ENCODE measurements at regions not wholly inside any gene's neighbourhood (a gene's known extent, or its start where the extent isn't known, plus 50 kb on each side); places are given as distances from the start of the nearest gene placed in this dataset.

DNA sequence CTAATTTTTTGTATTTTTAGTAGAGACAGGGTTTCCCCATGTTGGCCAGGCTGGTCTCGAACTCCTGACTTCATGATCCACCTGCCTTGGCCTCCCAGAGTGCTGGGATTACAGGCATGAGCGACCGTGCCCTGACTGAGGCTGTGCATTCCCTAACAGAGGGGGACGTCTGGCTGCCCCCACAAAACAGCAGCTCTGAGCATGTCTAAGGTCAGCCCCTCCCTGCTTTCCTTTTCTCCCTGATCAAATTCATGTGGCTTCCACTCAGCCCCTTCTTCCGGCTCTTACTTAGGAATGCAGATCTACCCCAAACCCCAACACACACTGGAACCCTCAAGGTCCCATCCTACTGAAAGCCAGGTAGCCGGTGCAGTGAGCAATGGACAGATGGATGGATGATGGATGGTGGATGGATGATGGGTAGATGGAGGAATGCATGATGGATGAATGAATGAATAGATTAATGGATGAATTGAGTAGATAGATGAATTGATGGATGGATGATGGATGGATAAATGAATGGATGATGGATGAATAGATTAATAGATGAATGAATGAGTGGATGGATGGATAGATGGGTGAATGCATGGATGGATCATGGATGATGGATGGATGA, 91.5 kb upstream of the BHLHE23 start:
- TF ChIP-seq, protein P1, sequence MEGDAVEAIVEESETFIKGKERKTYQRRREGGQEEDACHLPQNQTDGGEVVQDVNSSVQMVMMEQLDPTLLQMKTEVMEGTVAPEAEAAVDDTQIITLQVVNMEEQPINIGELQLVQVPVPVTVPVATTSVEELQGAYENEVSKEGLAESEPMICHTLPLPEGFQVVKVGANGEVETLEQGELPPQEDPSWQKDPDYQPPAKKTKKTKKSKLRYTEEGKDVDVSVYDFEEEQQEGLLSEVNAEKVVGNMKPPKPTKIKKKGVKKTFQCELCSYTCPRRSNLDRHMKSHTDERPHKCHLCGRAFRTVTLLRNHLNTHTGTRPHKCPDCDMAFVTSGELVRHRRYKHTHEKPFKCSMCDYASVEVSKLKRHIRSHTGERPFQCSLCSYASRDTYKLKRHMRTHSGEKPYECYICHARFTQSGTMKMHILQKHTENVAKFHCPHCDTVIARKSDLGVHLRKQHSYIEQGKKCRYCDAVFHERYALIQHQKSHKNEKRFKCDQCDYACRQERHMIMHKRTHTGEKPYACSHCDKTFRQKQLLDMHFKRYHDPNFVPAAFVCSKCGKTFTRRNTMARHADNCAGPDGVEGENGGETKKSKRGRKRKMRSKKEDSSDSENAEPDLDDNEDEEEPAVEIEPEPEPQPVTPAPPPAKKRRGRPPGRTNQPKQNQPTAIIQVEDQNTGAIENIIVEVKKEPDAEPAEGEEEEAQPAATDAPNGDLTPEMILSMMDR (conservative IDR thresholded peaks at IDR 0.05; ENCODE audit: low read depth, low read length) = no peak
- TF ChIP-seq EZH2phosphoT487 (IDR thresholded peaks at IDR 0.05; ENCODE audit: borderline replicate concordance, low read length) (no peak), EZH2 (IDR thresholded peaks at IDR 0.05; ENCODE audit: low read length, unreplicated experiment) (no peak)

All from PC-3 (cell line).